GM23338 (cell line): ENCODE measurements at regions not wholly inside any gene's neighbourhood (a gene's known extent, or its start where the extent isn't known, plus 50 kb on each side); places are given as distances from the start of the nearest gene placed in this dataset.

ENCODE experiments used
- ATAC-seq: fragments of 200-7000 bp; cut with Tn5 transposase; 3 replicates; pipeline ENCODE4 v1.9.1; 2020
- DNase-seq: peaks from one replicate; pipeline ENCODE4 v3.0.0-alpha.2; 2015; ENCODE audit warnings: low spot score
- H2AFZ ChIP-seq: fragments of 200-600 bp; sonication (generic); 2 replicates; pipeline ENCODE4 v1.8.0; 2016; ENCODE audit warnings: antibody characterized with exemption, mild to moderate bottlenecking, moderate library complexity
- H3F3A ChIP-seq: fragments of 200-600 bp; sonication (generic); replicated peaks from 2 replicates; pipeline ENCODE4 v1.8.0; 2017; ENCODE audit warnings: antibody characterized with exemption, mixed run types, low read depth
- H3K27ac ChIP-seq: fragments of 200-600 bp; sonication (generic); 2 replicates; pipeline ENCODE4 v1.6.1; 2016; ENCODE audit warnings: low read depth
- H3K27me3 ChIP-seq: fragments of 200-600 bp; sonication (generic); 2 replicates; pipeline ENCODE4 v1.8.0; 2016; ENCODE audit warnings: mild to moderate bottlenecking, mixed run types, moderate library complexity; ENCODE audit not compliant: insufficient read depth
- H3K36me3 ChIP-seq: fragments of 200-600 bp; sonication (generic); 2 replicates; pipeline ENCODE4 v1.8.0; 2016; ENCODE audit warnings: mild to moderate bottlenecking; ENCODE audit not compliant: insufficient read depth
- H3K4me1 ChIP-seq: fragments of 200-600 bp; sonication (generic); 2 replicates; pipeline ENCODE4 v1.8.0; 2016; ENCODE audit warnings: mild to moderate bottlenecking, moderate library complexity; ENCODE audit not compliant: insufficient read depth
- H3K4me2 ChIP-seq: fragments of 200-600 bp; sonication (generic); 2 replicates; pipeline ENCODE4 v1.7.1; 2017; ENCODE audit warnings: mixed run types
- H3K4me3 ChIP-seq: fragments of 200-600 bp; sonication (generic); 2 replicates; pipeline ENCODE4 v1.6.1; 2016; ENCODE audit warnings: mixed run types
- H3K79me2 ChIP-seq: fragments of 200-600 bp; sonication (generic); replicated peaks from 2 replicates; pipeline ENCODE4 v1.8.0; 2017; ENCODE audit warnings: mild to moderate bottlenecking; ENCODE audit not compliant: insufficient read depth
- H3K9me2 ChIP-seq: fragments of 200-600 bp; sonication (generic); 2 replicates; pipeline ENCODE4 v1.8.0; 2017; ENCODE audit not compliant: insufficient read depth
- H4K20me1 ChIP-seq: fragments of 200-600 bp; sonication (generic); replicated peaks from 2 replicates; pipeline ENCODE4 v1.8.0; 2017; ENCODE audit warnings: mild to moderate bottlenecking; ENCODE audit not compliant: insufficient read depth
- H3K27ac Mint-ChIP-seq: 2 replicates; pipeline ENCODE4 v1.8.0; 2020; ENCODE audit warnings: inconsistent platforms, mild to moderate bottlenecking, moderate library complexity, mixed read lengths
- H3K27me3 Mint-ChIP-seq: 3 replicates; pipeline ENCODE4 v1.8.0; 2022; ENCODE audit warnings: low read depth, mild to moderate bottlenecking, moderate library complexity, mixed read lengths, inconsistent platforms; ENCODE audit not compliant: insufficient read depth, poor library complexity
- H3K36me3 Mint-ChIP-seq: 3 replicates; pipeline ENCODE4 v1.8.0; 2021; ENCODE audit warnings: low read depth, mild to moderate bottlenecking, inconsistent platforms, moderate library complexity, mixed read lengths
- H3K4me1 Mint-ChIP-seq: 3 replicates; pipeline ENCODE4 v1.8.0; 2020; ENCODE audit warnings: mild to moderate bottlenecking, inconsistent platforms, mixed read lengths
- H3K4me3 Mint-ChIP-seq: 3 replicates; pipeline ENCODE4 v1.8.0; 2021; ENCODE audit warnings: moderate library complexity, mild to moderate bottlenecking, inconsistent platforms, mixed read lengths
- H3K9me3 Mint-ChIP-seq: 3 replicates; pipeline ENCODE4 v1.8.0; 2020; ENCODE audit warnings: moderate library complexity, mild to moderate bottlenecking, inconsistent platforms, mixed read lengths
- EZH2 ChIP-seq: fragments of 200-600 bp; sonication (generic); IDR thresholded peaks from one replicate; pipeline ENCODE4 v1.8.0; 2017; ENCODE audit warnings: antibody characterized with exemption, mild to moderate bottlenecking, low read depth; ENCODE audit not compliant: unreplicated experiment
- EZH2phosphoT487 ChIP-seq: fragments of 200-600 bp; sonication (generic); IDR thresholded peaks from one replicate; pipeline ENCODE4 v1.8.1; 2018; ENCODE audit warnings: antibody characterized with exemption; ENCODE audit not compliant: unreplicated experiment
- JUNB ChIP-seq: IDR thresholded peaks from one replicate; pipeline ENCODE4 v1.6.1; 2016; ENCODE audit warnings: antibody characterized with exemption; ENCODE audit not compliant: unreplicated experiment
- NANOG ChIP-seq: IDR thresholded peaks from 2 replicates; pipeline ENCODE4 v1.6.1; 2016; ENCODE audit warnings: antibody characterized with exemption, borderline replicate concordance
- POLR2AphosphoS5 ChIP-seq: IDR thresholded peaks from 2 replicates; pipeline ENCODE4 v1.6.1; 2016; ENCODE audit warnings: antibody characterized with exemption, low read depth
- REST ChIP-seq: IDR thresholded peaks from one replicate; pipeline ENCODE4 v1.6.1; 2018; ENCODE audit warnings: antibody characterized with exemption; ENCODE audit not compliant: unreplicated experiment
- STAT1 ChIP-seq: IDR thresholded peaks from one replicate; pipeline ENCODE4 v1.6.1; 2016; ENCODE audit warnings: antibody characterized with exemption; ENCODE audit not compliant: unreplicated experiment
- ZNF114 ChIP-seq: fragments of 250-450 bp; sonication (Bioruptor Pico); IDR thresholded peaks from 2 replicates; pipeline ENCODE4 v1.5.0; 2020; ENCODE audit warnings: mild to moderate bottlenecking, moderate library complexity
- ZNF331 ChIP-seq: fragments of 250-450 bp; sonication (Bioruptor Pico); IDR thresholded peaks from 2 replicates; pipeline ENCODE4 v1.5.0; 2020; ENCODE audit warnings: low read depth, mild to moderate bottlenecking, moderate library complexity
- ZNF462 ChIP-seq: fragments of 250-450 bp; sonication (Bioruptor Pico); IDR thresholded peaks from 2 replicates; pipeline ENCODE4 v1.5.0; 2020; ENCODE audit warnings: mild to moderate bottlenecking, moderate library complexity

DNA sequence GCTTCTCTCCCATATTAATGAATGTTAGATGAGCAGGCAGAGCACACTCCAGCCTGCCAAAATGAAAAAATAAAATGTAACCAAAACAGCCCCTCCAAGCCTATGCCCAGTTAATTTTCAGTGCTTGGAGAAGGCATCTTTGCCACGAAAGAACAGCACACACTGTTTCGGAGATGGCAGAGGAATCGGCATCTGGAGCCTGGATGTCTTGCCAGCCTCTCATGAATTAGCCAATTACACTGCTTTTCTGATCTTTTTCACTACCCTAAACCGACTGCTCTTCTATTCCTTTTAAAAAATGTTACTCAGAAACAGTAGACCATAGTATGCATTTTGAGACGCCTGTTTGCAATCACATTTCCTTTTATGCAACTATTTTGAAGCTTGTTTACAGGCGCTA, 249.6 kb downstream of the TLE3 start (continued):
- TF ChIP-seq REST (no peak), EZH2 (no peak), JUNB (no peak), ZNF331 (CRISPR knock-in tag) (no peak), ZNF114 (CRISPR knock-in tag) (no peak), POLR2AphosphoS5 (no peak), EZH2phosphoT487 (no peak), STAT1 (no peak)

- Mint-ChIP-seq H3K4me3 (no peak overlapping the region), H3K4me1 (peaks cover 2% of the 10 kb centered on the region; the same call in 1 of the 3 replicates), H3K36me3 (no peaks in the 10 kb centered on the region), H3K27ac (no peak overlapping the region), H3K9me3 (no peaks in the 10 kb centered on the region), H3K27me3 (peaks cover 14% of the 10 kb centered on the region)
- Histone ChIP-seq H4K20me1 (no peaks in the 10 kb centered on the region), H3K27me3 (no peaks in the 10 kb centered on the region), H2AFZ (no peak overlapping the region), H3K4me2 (no peak overlapping the region), H3K27ac (no peak overlapping the region), H3K4me3 (no peak overlapping the region), H3K79me2 (no peaks in the 10 kb centered on the region), H3K4me1 (no peaks in the 10 kb centered on the region), H3K9me2 (no peaks in the 10 kb centered on the region), H3F3A (no peaks in the 10 kb centered on the region), H3K36me3 (no peaks in the 10 kb centered on the region)
- ATAC-seq (no peak), DNase-seq (no peak)
- no peak for TF ChIP-seq REST
- no peak for TF ChIP-seq ZNF331 (CRISPR knock-in tag)
- TF ChIP-seq EZH2 = no peak
- no peak for TF ChIP-seq NANOG
- no peak for TF ChIP-seq STAT1
- TF ChIP-seq ZNF462 (CRISPR knock-in tag) = no peak
- TF ChIP-seq ZNF114 (CRISPR knock-in tag) = no peak
These were observed 249.0 kb downstream of the TLE3 start for GRCh38 chr15:69848551-69849231.
